NCI-H460 (cell line): ENCODE measurements at regions not wholly inside any gene's neighbourhood (a gene's known extent, or its start where the extent isn't known, plus 50 kb on each side); places are given as distances from the start of the nearest gene placed in this dataset.
"Not testable (repeated sequence)": the region's sequence is repeated elsewhere in the genome, so short reads cannot be mapped to it uniquely, and the experiment has no call there.

Experiments used
- DNase-seq: peaks from one replicate; pipeline ENCODE4 v3.0.0-alpha.2; 2016; ENCODE audit warnings: low read depth; ENCODE audit errors: extremely low read depth

GRCh38 chr10:109426987-109427386, 496.3 kb downstream of the XPNPEP1 start:
- DNase-seq: no peak

DNA sequence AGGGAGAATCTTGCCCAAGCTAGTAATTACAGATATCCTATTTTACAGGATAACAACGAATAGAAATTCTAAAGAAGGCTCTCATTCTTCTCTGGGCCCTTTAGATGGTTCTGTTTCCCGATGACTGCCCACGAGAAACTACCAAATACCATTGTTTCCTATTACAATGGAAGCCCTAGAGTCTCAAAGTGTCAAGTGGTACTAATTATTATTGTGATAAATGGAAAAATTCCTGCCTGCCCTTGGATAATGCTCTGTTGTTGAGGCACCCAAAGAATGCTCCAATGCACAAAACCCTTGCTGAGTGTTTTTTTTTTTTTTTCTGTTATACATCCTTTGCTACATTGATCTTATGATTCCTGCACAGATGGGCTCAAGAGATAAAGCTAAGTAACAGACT, 504.5 kb downstream of the XPNPEP1 start:
- no peak for DNase-seq

DNA sequence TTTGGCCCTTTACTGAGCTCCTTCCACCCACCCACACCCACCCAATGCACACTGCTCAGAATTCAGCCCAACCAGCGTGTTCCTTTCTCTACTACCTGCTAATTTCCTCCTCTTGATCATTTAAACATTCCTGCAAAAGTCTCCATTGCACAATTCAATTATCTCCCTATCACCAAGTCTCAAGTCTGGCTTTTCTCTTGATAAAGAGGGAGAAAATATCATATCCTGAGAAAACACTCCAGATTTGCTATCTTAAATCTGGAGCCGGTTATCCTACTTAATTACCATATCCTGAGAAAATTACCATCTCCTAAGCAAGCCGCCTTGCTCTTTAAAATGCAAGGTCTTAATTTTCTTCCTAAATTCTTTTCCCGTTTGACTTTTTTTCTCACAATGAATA, 505.5 kb downstream of the XPNPEP1 start:
- no peak for DNase-seq

DNA sequence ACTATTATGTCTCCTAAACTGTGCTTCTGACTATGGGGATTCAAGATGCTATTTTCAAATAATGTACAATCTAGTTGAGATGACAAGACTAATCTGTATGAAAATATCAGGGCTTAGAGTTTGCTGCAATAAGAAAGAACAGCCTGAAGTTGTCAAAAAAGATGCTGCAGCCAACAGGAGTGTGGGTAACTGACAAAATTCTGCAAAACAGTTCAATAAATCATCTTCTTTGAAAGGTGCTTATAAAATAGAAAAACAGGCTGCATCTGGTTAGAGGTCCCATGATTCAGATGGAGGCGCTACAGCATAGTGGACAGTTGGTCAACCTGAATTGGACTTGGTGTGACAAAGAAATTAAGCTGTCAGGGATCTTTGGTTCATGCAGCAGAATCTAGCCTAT, 511.0 kb downstream of the XPNPEP1 start:
- DNase-seq: no peak

GRCh38 chr10:109411917-109412316, 511.4 kb downstream of the XPNPEP1 start:
- no peak for DNase-seq

DNA sequence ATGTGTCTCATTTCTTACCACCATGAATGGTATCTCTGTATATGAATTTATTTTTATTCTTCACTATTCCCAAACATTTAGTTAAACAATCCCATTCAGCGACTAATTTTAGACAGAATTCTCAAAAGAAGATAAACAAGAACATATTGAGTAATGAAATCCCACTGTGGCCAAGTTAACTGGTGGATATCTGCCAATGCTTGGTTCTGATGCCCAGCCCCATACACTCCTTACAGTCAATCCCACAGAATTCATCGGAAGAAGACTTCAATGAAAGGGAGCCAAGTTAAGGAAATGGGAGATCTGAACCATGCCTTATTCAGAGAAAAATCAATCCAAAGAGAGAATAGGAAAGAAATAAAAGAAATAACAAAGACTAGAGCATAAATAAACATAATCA, 518.0 kb downstream of the XPNPEP1 start:
- DNase-seq: no peak

DNA sequence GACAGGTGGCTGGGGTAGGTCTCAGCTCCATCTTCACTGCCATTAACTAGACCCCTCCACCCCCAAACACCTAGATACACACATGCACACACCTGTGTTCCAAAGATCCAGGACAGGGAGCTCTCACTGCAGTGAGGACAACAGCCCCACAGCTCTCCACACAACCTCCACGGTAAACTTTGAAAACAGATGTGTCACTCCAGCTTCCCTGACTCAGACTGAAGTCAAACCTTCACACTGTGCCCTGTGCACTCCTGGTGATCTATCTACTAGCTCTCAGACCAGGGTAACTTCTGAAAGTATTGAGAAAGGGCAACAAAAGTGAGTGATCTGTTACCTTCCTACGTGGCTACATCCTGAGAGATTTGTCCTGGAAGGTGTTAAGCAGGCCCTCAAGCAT, 519.8 kb downstream of the XPNPEP1 start:
- DNase-seq: no peak

GRCh38 chr10:109393425-109393824, 529.9 kb downstream of the XPNPEP1 start:
- no peak for DNase-seq

GRCh38 chr10:109386921-109387320, 536.4 kb downstream of the XPNPEP1 start:
- DNase-seq: no peak

GRCh38 chr10:109386101-109386500, 537.2 kb downstream of the XPNPEP1 start:
- no peak for DNase-seq

- DNase-seq: no peak
Measured at GRCh38 chr10:109379186-109379585, 544.1 kb downstream of the XPNPEP1 start.

GRCh38 chr10:109374215-109374614, 549.1 kb downstream of the XPNPEP1 start:
- no peak for DNase-seq

GRCh38 chr10:109359316-109359715, 564.0 kb downstream of the XPNPEP1 start:
- no peak for DNase-seq

GRCh38 chr10:109358325-109358724, 565.0 kb downstream of the XPNPEP1 start:
- no peak for DNase-seq

DNA sequence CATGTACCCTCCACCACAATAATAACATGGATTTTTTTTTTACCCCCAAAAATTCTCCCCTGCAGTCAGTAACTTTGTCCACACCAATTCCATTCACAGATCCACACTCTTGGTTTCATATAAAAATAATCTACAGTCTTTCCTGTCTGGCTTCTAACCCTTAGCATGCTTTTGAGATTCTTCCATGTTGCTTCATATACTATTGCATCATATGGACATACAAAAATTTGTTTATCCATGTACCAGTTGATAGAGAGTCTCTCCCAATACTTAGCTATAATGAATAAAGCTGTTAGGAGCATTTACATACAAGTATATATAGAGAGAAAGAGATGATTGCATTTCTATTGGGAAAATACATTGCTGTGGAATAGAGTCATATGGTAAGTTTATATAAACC, 575.0 kb downstream of the XPNPEP1 start:
- no peak for DNase-seq

DNA sequence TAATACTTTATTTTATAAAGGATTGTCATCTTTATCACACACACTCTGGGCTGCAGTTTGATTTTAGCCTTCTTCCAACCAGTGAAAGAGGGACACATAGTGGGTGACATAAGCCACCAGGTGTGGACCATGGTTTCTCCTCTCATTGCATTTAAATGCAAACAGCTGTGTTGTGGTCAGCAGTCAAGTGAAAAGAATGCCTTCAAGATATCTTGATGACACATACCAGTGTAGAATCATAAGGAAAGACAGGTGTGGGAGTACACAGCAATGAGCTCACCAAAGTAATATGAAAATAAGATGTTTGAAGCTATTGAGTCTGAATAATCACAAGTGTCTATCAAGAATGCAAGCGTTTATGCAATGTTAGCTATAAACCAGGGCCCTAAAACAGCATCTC, 580.0 kb downstream of the XPNPEP1 start:
- DNase-seq: no peak

- DNase-seq: no peak
Measured at GRCh38 chr10:109341986-109342385, 581.3 kb downstream of the XPNPEP1 start.

- no peak for DNase-seq
Measured at GRCh38 chr10:109328001-109328400, 595.3 kb downstream of the XPNPEP1 start.

- DNase-seq: no peak
Measured at GRCh38 chr10:109327266-109327665, 596.0 kb downstream of the XPNPEP1 start.

DNA sequence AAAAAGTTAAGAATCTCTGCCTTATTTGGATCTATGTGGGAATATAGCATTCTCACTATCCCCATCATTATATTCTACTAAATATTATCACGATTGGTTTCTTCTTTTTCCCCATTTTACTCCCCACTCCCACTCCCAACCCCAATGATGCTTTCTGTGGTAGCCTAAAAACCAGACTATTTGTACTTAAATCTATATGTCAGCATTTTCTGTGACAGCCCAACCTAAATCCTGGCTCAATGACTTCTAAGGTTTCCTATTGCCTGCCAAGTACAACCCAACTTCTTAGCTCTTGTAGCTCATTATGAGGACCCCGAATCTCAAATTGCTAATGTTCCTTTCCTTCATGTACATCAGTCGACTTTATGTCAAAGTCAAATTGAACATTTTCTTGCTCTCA, 598.6 kb downstream of the XPNPEP1 start:
- no peak for DNase-seq

- DNase-seq: no peak
Measured at GRCh38 chr10:109317746-109318366, 605.5 kb downstream of the XPNPEP1 start.

DNA sequence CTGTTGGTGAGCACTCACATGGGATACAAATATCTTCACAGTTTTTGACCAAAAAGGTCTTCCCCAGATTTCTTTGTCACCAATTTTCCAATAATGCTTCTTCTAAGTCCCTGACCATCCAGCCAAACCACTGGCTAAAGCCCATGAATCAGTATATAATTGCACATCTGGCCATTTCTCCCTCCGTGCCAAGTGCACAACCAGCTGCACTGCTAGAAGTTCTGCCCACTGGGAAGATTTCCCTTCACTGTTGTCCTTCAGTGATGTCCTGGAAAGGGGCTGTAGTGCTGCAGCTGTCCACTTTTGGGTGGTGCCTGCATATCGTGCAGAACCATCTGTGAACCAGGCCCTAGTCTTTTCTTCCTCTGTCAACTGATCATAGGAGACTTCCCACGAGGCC, 609.3 kb downstream of the XPNPEP1 start:
- DNase-seq: not testable (repeated sequence)

DNA sequence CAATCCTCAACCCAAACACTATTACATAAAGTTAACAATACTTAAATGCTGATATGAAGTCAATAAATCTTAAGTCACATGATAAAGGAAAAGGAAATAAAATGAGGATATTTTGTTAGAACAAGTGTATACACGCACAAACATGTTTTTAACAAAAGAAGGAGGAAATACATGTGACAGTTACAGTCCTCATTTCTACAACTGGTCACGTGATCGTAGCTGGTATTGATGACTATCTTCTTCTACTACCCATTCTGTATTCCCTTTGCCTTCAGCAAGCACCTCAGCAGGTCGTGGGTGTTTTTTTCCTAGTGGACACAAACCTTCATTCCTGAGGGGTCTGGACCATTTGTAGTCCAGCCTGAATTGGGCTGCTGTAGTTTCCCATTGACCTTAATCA, 610.8 kb downstream of the XPNPEP1 start:
- not testable (repeated sequence) for DNase-seq
